Adrenal gland (tissue), 9 donors: ENCODE measurements at regions not wholly inside any gene's neighbourhood (a gene's known extent, or its start where the extent isn't known, plus 50 kb on each side); places are given as distances from the start of the nearest gene placed in this dataset.

ENCODE experiments used
- DNase-seq, 7 donors: peaks; one replicate each; pipeline ENCODE4 v3.0.0-alpha.2; 2019 to 2020
- H3K27ac ChIP-seq, 5 donors: fragments of 200-600 bp; sonication (generic) in 4 of 5; 1 replicate in 3 of 5; 2 replicates in 2 of 5; pipeline versions ENCODE4 v1.5.1 to v1.8.0; 2016 to 2020; ENCODE audit warnings: mild to moderate bottlenecking in 1 of 5
- H3K27me3 ChIP-seq: fragments of 200-600 bp; 2 replicates; pipeline ENCODE4 v1.8.0; 2021
- H3K36me3 ChIP-seq, 2 donors: fragments of 200-600 bp; replicated peaks in 1 of 2; 1 replicate in 1 of 2; 2 replicates in 1 of 2; pipeline versions ENCODE4 v1.5.1 to v1.8.0; 2018 to 2022
- H3K4me1 ChIP-seq, 2 donors: fragments of 200-600 bp; replicated peaks in 1 of 2; 1 replicate in 1 of 2; 2 replicates in 1 of 2; pipeline versions ENCODE4 v1.5.1 to v1.8.0; 2018 to 2021
- H3K4me3 ChIP-seq, 4 donors: fragments of 200-600 bp; sonication (generic) in 3 of 4; one replicate each; pipeline ENCODE4 v1.5.1; 2016 to 2018
- H3K9me3 ChIP-seq, 3 donors: fragments of 200-600 bp; sonication (generic) in 1 of 3; replicated peaks in 1 of 3; 1 replicate in 2 of 3; 2 replicates in 1 of 3; pipeline versions ENCODE4 v1.5.1 to v1.8.0; 2016 to 2021
- CTCF ChIP-seq, 6 experiments: fragments of 450-650 bp in 4 of 6; fragments of 200-600 bp in 2 of 6; sonication (generic) in 1 of 6; IDR thresholded peaks; 1 replicate in 5 of 6; 2 replicates in 1 of 6; pipeline versions ENCODE4 v1.5.1 to v1.8.0; 2016 to 2021; ENCODE audit warnings: antibody characterized with exemption in 6 of 6, mild to moderate bottlenecking in 2 of 6, moderate library complexity in 1 of 6
- POLR2A ChIP-seq, 2 donors: fragments of 450-650 bp; IDR thresholded peaks; one replicate each; pipeline ENCODE4 v1.6.1; 2017; ENCODE audit warnings: antibody characterized with exemption in 2 of 2, mild to moderate bottlenecking in 2 of 2, moderate library complexity in 1 of 2
- WGBS, 4 donors: extraction: QIAGEN DNeasy Blood & Tissue Kit in 2 of 4; methylation state at CpG; one replicate each; pipeline versions ENCODE4 v1.1.5 to v1.1.7; 2013 to 2017; 5-methylcytosine and 5-hydroxymethylcytosine counted together
- intact Hi-C, 2 donors: fragments of 100-400 bp; cut with DNase I; formaldehyde crosslinking; loops; one replicate each; pipeline versions ENCODE4 v1.14.1 to v1.15.0; 2022 to 2023
- donor health status: healthy with polysubstance abuse.
- donor health status: Bipolar disorder and iron deficiency.
- donor health status: DM: yes; HTN: yes; CAD: no.
- donor health status: DM: no; HTN: no; CAD: no.
- donor health status: DM: no; HTN: no; CAD: no.

GRCh38 chr2:4175343-4175742 is 472.0 kb downstream of the DCDC2C start:
- no peak for DNase-seq
- Histone ChIP-seq H3K27me3 (no peaks in the 10 kb centered on the region), H3K36me3 (no peaks in the 10 kb centered on the region), H3K4me3 (no peak overlapping the region), H3K27ac (no peak overlapping the region), H3K9me3 (peaks cover 0 to 8% (median 0%) of the 10 kb centered on the region in 3 donors), H3K4me1 (no peaks in the 10 kb centered on the region)
- 82 to 87% (median 84%) methylated on average over 3 of the region's 3 CpGs for WGBS, 4 donors
- no peak for TF ChIP-seq POLR2A (IDR thresholded peaks at IDR 0.05)
- TF ChIP-seq CTCF (IDR thresholded peaks at IDR 0.05) = no peak
- intact Hi-C loops = no loop called here

GRCh38 chr2:4180631-4181030 is 477.3 kb downstream of the DCDC2C start:
- H3K27ac ChIP-seq = no peak overlapping the region
- H3K4me3 ChIP-seq = no peak overlapping the region
- H3K27me3 ChIP-seq = no peaks in the 10 kb centered on the region
- H3K9me3 ChIP-seq = no peaks in the 10 kb centered on the region
- TF ChIP-seq CTCF (IDR thresholded peaks at IDR 0.05) (no peak), POLR2A (IDR thresholded peaks at IDR 0.05) (no peak)
- no peak for DNase-seq
- intact Hi-C loops = no loop called here
- no peaks in the 10 kb centered on the region for H3K4me1 ChIP-seq
- 55 to 72% (median 64%) methylated on average over 2 of the region's 2 CpGs for WGBS, 4 donors
- no peaks in the 10 kb centered on the region for H3K36me3 ChIP-seq

- intact Hi-C loops = no loop called here
These were observed 477.7 kb downstream of the DCDC2C start for GRCh38 chr2:4181062-4181461.

GRCh38 chr2:4188561-4188960 is 485.2 kb downstream of the DCDC2C start:
- no peaks in the 10 kb centered on the region for H3K36me3 ChIP-seq
- no peaks in the 10 kb centered on the region for H3K9me3 ChIP-seq
- intact Hi-C loops = no loop called here
- H3K27me3 ChIP-seq = no peaks in the 10 kb centered on the region
- TF ChIP-seq POLR2A (IDR thresholded peaks at IDR 0.05) = no peak
- no peak for TF ChIP-seq CTCF (IDR thresholded peaks at IDR 0.05)
- H3K27ac ChIP-seq = no peak overlapping the region
- no peak overlapping the region for H3K4me3 ChIP-seq
- no peak for DNase-seq
- H3K4me1 ChIP-seq = no peaks in the 10 kb centered on the region
- WGBS, 4 donors = 62 to 70% (median 68%) methylated on average over 2 of the region's 2 CpGs

More at GRCh38 chr2:4181062-4181461, 477.7 kb downstream of the DCDC2C start:
- no peak for DNase-seq
- Histone ChIP-seq H3K4me3 (no peak overlapping the region), H3K9me3 (no peaks in the 10 kb centered on the region), H3K27ac (no peak overlapping the region), H3K36me3 (no peaks in the 10 kb centered on the region), H3K27me3 (no peaks in the 10 kb centered on the region), H3K4me1 (no peaks in the 10 kb centered on the region)
- WGBS, 4 donors = 48 to 65% (median 55%) methylated on average over 1 of the region's 1 CpG
- no peak for TF ChIP-seq POLR2A (IDR thresholded peaks at IDR 0.05)
- TF ChIP-seq CTCF (IDR thresholded peaks at IDR 0.05) = no peak
